Heart left ventricle (tissue), 16 donors: ENCODE measurements at regions not wholly inside any gene's neighbourhood (a gene's known extent, or its start where the extent isn't known, plus 50 kb on each side); places are given as distances from the start of the nearest gene placed in this dataset.

ENCODE experiments used
- ATAC-seq, 4 donors: fragments of 200-7000 bp; cut with Tn5 transposase; one replicate each; pipeline ENCODE4 v1.9.1; 2020 to 2022; ENCODE audit warnings: moderate library complexity in 4 of 4, mild to moderate bottlenecking in 3 of 4, moderate number of reproducible peaks in 1 of 4
- DNase-seq, 5 donors: peaks; one replicate each; pipeline ENCODE4 v3.0.0-alpha.2; 2020
- H3K27ac ChIP-seq, 12 donors: fragments of 200-600 bp; sonication (generic) in 4 of 12; one replicate each; pipeline versions ENCODE4 v1.5.0 to v1.8.0; 2016 to 2022; ENCODE audit warnings: mild to moderate bottlenecking in 2 of 12
- H3K27me3 ChIP-seq, 9 donors: fragments of 200-600 bp; sonication (generic) in 2 of 9; one replicate each; pipeline versions ENCODE4 v1.5.1 to v1.8.0; 2016 to 2022; ENCODE audit warnings: mild to moderate bottlenecking in 3 of 9
- H3K36me3 ChIP-seq, 9 donors: fragments of 200-600 bp; sonication (generic) in 2 of 9; one replicate each; pipeline versions ENCODE4 v1.5.0 to v1.8.0; 2018 to 2022; ENCODE audit warnings: mild to moderate bottlenecking in 2 of 9
- H3K4me1 ChIP-seq, 12 donors: fragments of 200-600 bp; sonication (generic) in 4 of 12; one replicate each; pipeline versions ENCODE4 v1.5.0 to v1.8.0; 2016 to 2022; ENCODE audit warnings: mild to moderate bottlenecking in 3 of 12
- H3K4me3 ChIP-seq, 12 donors: fragments of 200-600 bp; sonication (generic) in 4 of 12; one replicate each; pipeline versions ENCODE4 v1.5.0 to v1.8.0; 2017 to 2022; ENCODE audit warnings: mild to moderate bottlenecking in 9 of 12, moderate library complexity in 4 of 12
- H3K9me3 ChIP-seq, 12 donors: fragments of 200-600 bp; sonication (generic) in 4 of 12; one replicate each; pipeline versions ENCODE4 v1.5.0 to v1.8.0; 2016 to 2022; ENCODE audit warnings: mild to moderate bottlenecking in 1 of 12
- POLR2A ChIP-seq, 2 donors: fragments of 450-650 bp; IDR thresholded peaks; one replicate each; pipeline ENCODE4 v1.6.1; 2017; ENCODE audit warnings: antibody characterized with exemption in 2 of 2, mild to moderate bottlenecking in 2 of 2, moderate library complexity in 2 of 2
- WGBS, 4 donors: extraction: QIAGEN DNeasy Blood & Tissue Kit in 2 of 4; methylation state at CpG; one replicate each; pipeline versions ENCODE4 v1.1.5 to v1.1.7; 2013 to 2018; 5-methylcytosine and 5-hydroxymethylcytosine counted together
- intact Hi-C, 10 donors: fragments of 100-400 bp; cut with DNase I; formaldehyde crosslinking; loops; one replicate each; pipeline versions ENCODE4 v1.11.1 to v1.14.2; 2022
- TF ChIP-seq, protein P1 (sequence below), 12 donors: fragments of 200-600 bp; sonication (generic) in 4 of 12; IDR thresholded peaks; one replicate each; pipeline versions ENCODE4 v1.5.0 to v1.8.0; 2018 to 2022; ENCODE audit warnings: antibody characterized with exemption in 12 of 12, mild to moderate bottlenecking in 5 of 12
- donor health status: ischemic (EF 13 %, LVEDD 7.1; RV severe dilation, severe dysfunction).
- donor health status: healthy with polysubstance abuse.
- donor health status: DM: no; HTN: yes; CAD: no.
- donor health status: DM: no; HTN: no; CAD: no.
- donor health status: ischemic (EF 25% LVEDD 6.9; RV normal size, moderate dysfunction).
- donor health status: ischemic (EF 25% LVEDD 5.7; RV mildly dilated, moderate dysfunction).
- donor health status: healthy.
- donor health status: DM: yes; HTN: yes; CAD: no.
- donor health status: ischemic (EF 35%, LVEDD 5.7; RV mildly dilated, moderate dysfunction).
- donor health status: nonischemic (EF 11% LVEDD 7.7; RV severe dilation, severe dysfunction).
- donor health status: DM: yes; HTN: yes; CAD: no.
- donor health status: PGD.
- donor health status: ischemic (EF 29% LVEDD 5.4; RV normal size, mild dysfunction).
- donor health status: nonischemic (EF 23%, LVEDD 6.1; RV moderate dilation, normal function).

- Histone ChIP-seq H3K4me3 (no peak overlapping the region), H3K4me1 (no peaks in the 10 kb centered on the region), H3K36me3 (no peaks in the 10 kb centered on the region), H3K9me3 (peaks cover 0 to 5% (median 0%) of the 10 kb centered on the region in 12 donors), H3K27me3 (no peaks in the 10 kb centered on the region), H3K27ac (no peak overlapping the region)
- peak in 1 of 4 donors; percentile 33 for ATAC-seq
- DNase-seq, result peak in 2 of 5 donors; percentile 22 to 31
- WGBS, 4 donors, result 58 to 73% (median 65%) methylated on average over 2 of the region's 2 CpGs
- TF ChIP-seq POLR2A (IDR thresholded peaks at IDR 0.05), result no peak
- TF ChIP-seq, protein P1, sequence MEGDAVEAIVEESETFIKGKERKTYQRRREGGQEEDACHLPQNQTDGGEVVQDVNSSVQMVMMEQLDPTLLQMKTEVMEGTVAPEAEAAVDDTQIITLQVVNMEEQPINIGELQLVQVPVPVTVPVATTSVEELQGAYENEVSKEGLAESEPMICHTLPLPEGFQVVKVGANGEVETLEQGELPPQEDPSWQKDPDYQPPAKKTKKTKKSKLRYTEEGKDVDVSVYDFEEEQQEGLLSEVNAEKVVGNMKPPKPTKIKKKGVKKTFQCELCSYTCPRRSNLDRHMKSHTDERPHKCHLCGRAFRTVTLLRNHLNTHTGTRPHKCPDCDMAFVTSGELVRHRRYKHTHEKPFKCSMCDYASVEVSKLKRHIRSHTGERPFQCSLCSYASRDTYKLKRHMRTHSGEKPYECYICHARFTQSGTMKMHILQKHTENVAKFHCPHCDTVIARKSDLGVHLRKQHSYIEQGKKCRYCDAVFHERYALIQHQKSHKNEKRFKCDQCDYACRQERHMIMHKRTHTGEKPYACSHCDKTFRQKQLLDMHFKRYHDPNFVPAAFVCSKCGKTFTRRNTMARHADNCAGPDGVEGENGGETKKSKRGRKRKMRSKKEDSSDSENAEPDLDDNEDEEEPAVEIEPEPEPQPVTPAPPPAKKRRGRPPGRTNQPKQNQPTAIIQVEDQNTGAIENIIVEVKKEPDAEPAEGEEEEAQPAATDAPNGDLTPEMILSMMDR (IDR thresholded peaks at IDR 0.05), result no peak
- intact Hi-C loops, result no loop called here
Observed at GRCh38 chr7:121475806-121476205, 79.7 kb upstream of the FAM3C start.

DNA sequence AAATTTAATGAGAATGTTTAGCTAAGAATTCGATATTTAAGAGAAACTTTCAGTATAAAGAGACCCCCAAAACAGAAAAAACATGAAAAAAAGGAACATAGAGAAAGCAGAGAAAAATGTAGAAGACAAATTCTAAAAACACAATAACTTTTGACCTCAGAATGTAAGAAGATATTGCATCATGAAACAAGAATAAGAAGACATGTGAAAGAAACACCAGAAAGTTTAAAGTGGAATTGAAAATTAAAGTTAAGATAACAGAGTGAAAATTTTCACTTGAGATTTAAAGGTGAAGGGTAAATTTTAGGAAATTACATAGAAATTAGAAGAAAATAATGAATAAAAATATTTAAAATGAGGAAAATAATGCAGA, 78.2 kb upstream of the FAM3C start:
- intact Hi-C loops, result no loop called here
- no peak for DNase-seq
- Histone ChIP-seq H3K4me1 (no peaks in the 10 kb centered on the region), H3K27me3 (no peaks in the 10 kb centered on the region), H3K36me3 (no peaks in the 10 kb centered on the region), H3K4me3 (no peak overlapping the region), H3K9me3 (peaks cover 0 to 5% (median 0%) of the 10 kb centered on the region in 12 donors), H3K27ac (no peak overlapping the region)
- ATAC-seq, result no peak
- TF ChIP-seq, protein P1 (IDR thresholded peaks at IDR 0.05), result no peak
- no peak for TF ChIP-seq POLR2A (IDR thresholded peaks at IDR 0.05)
- WGBS, 4 donors, result 81 to 97% (median 87%) methylated on average over 1 of the region's 1 CpG

GRCh38 chr7:121473645-121474300, 77.7 kb upstream of the FAM3C start:
- Histone ChIP-seq H3K27ac (no peak overlapping the region), H3K4me3 (no peak overlapping the region), H3K36me3 (no peaks in the 10 kb centered on the region), H3K4me1 (no peaks in the 10 kb centered on the region), H3K27me3 (no peaks in the 10 kb centered on the region), H3K9me3 (peaks cover 0 to 5% (median 0%) of the 10 kb centered on the region in 12 donors)
- WGBS, 4 donors, result 59 to 62% (median 60%) methylated on average over 3 of the region's 3 CpGs
- intact Hi-C loops, result no loop called here
- ATAC-seq (no peak), DNase-seq (no peak)
- TF ChIP-seq POLR2A (IDR thresholded peaks at IDR 0.05), result no peak

DNA sequence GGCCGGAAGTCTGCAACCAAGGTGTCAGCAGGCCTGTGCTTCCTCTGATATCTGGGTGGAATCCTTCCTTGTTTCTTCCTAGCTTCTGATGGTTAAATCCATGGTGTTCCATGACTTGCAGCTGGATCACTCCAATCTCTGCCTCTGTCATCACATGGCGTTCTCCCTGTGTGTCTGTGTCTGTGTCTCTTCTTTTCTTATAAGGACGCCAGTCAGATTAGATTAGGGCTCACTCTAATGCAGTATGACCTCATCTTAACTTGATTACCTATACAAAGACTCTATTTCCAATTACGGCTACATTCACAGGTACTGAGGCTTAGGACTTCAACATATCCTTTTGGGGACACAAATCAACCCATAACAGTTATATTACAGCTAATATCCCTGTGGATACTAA, 70.3 kb upstream of the FAM3C start:
- no peak for DNase-seq
- Histone ChIP-seq H3K9me3 (no peaks in the 10 kb centered on the region), H3K36me3 (no peaks in the 10 kb centered on the region), H3K4me1 (no peaks in the 10 kb centered on the region), H3K27ac (no peak overlapping the region), H3K4me3 (no peak overlapping the region), H3K27me3 (no peaks in the 10 kb centered on the region)
- TF ChIP-seq, protein P1 (IDR thresholded peaks at IDR 0.05), result no peak
- no peak for TF ChIP-seq POLR2A (IDR thresholded peaks at IDR 0.05)
- intact Hi-C loops, result no loop called here
- no peak for ATAC-seq
- 80 to 96% (median 89%) methylated on average over 4 of the region's 4 CpGs for WGBS, 4 donors

- 87 to 96% (median 93%) methylated on average over 2 of the region's 2 CpGs for WGBS, 4 donors
- Histone ChIP-seq H3K9me3 (no peaks in the 10 kb centered on the region), H3K36me3 (no peaks in the 10 kb centered on the region), H3K27me3 (no peaks in the 10 kb centered on the region), H3K27ac (no peak overlapping the region), H3K4me3 (no peak overlapping the region), H3K4me1 (no peaks in the 10 kb centered on the region)
- ATAC-seq (no peak), DNase-seq (no peak)
- intact Hi-C loops, result no loop called here
- no peak for TF ChIP-seq POLR2A (IDR thresholded peaks at IDR 0.05)
- TF ChIP-seq, protein P1 (IDR thresholded peaks at IDR 0.05), result no peak
Observed at GRCh38 chr7:121459148-121459547, 63.0 kb upstream of the FAM3C start.
